GM12878 (cell line): ENCODE measurements at regions not wholly inside any gene's neighbourhood (a gene's known extent, or its start where the extent isn't known, plus 50 kb on each side); places are given as distances from the start of the nearest gene placed in this dataset.

Source experiments
- ATAC-seq: fragments of 200-7000 bp; cut with Tn5 transposase; 3 replicates; pipeline ENCODE4 v1.9.1; 2020; ENCODE audit warnings: mild to moderate bottlenecking, moderate library complexity
- BruUV-seq: library from RNA; stranded (reverse); fragments of 400-500 nt; replicated peaks from 2 replicates; lab custom pipeline; 2021; lab: Mats Ljungman, UMichigan
- CTCF ChIA-PET: fragments of 300-600 bp; sonication (Branson Sonifier 250); formaldehyde crosslinking; extraction: SDS; loops from one replicate; lab custom pipeline; 2021; ENCODE audit warnings: inconsistent platforms; lab: Yijun Ruan, JAX
- POLR2A ChIA-PET: fragments of 350-600 bp; formaldehyde crosslinking; extraction: SDS; loops from one replicate; lab custom pipeline; 2021; ENCODE audit warnings: inconsistent platforms; lab: Charles Lee
- RAD21 ChIA-PET: fragments of 300-600 bp; sonication (Branson Sonifier 250); formaldehyde crosslinking; loops from one replicate; lab custom pipeline; 2023; ENCODE audit warnings: antibody characterized with exemption; ENCODE audit not compliant: unreplicated experiment; lab: Charles Lee
- SMC1A ChIA-PET: fragments of 300-600 bp; sonication (Branson Sonifier 250); formaldehyde crosslinking; loops from one replicate; lab custom pipeline; 2023; ENCODE audit not compliant: unreplicated experiment, uncharacterized antibody; lab: Charles Lee
- DNase-seq: peaks from one replicate; pipeline ENCODE4 v3.0.0-alpha.2; 2011; ENCODE audit warnings: low read depth, low spot score
- FAIRE-seq: peaks from 3 replicates; lab custom pipeline; 2011; peaks lifted over from hg19 to GRCh38; lab: Jason Lieb, UNC
- H2AFZ ChIP-seq: 2 replicates; pipeline ENCODE4 v1.6.0; 2011; ENCODE audit warnings: low read depth, low read length, control low read depth; ENCODE audit not compliant: control insufficient read depth
- H3K27ac ChIP-seq: 2 replicates; pipeline ENCODE4 v1.5.1; 2011; ENCODE audit warnings: control low read depth; ENCODE audit not compliant: control insufficient read depth, insufficient read depth
- H3K27me3 ChIP-seq, 2 experiments: replicated peaks in 1 of 2; 2 replicates each; pipeline versions ENCODE4 v1.6.0 to v1.6.1; 2011; ENCODE audit warnings: low read length in 1 of 2; ENCODE audit not compliant: control insufficient read depth in 2 of 2, insufficient read depth in 2 of 2
- H3K36me3 ChIP-seq, 2 experiments: 2 replicates each; pipeline ENCODE4 v1.5.1; 2011; ENCODE audit warnings: low read length in 1 of 2; ENCODE audit not compliant: control insufficient read depth in 2 of 2, insufficient read depth in 2 of 2
- H3K4me1 ChIP-seq: 2 replicates; pipeline ENCODE4 v1.6.1; 2011; ENCODE audit warnings: mild to moderate bottlenecking, low read length, moderate library complexity, mixed read lengths; ENCODE audit not compliant: control insufficient read depth, insufficient read depth
- H3K4me2 ChIP-seq: 2 replicates; pipeline ENCODE4 v1.6.0; 2011; ENCODE audit warnings: control low read depth; ENCODE audit not compliant: control insufficient read depth, insufficient read depth
- H3K4me3 ChIP-seq: fragments of 200-600 bp; sonication (generic); 2 replicates; pipeline ENCODE4 v1.5.1; 2016
- H3K79me2 ChIP-seq: 2 replicates; pipeline ENCODE4 v1.6.0; 2011; ENCODE audit warnings: low read length; ENCODE audit not compliant: control insufficient read depth, insufficient read depth
- H3K9ac ChIP-seq: 2 replicates; pipeline ENCODE4 v1.8.0; 2011; ENCODE audit warnings: low read length, control low read depth, mixed read lengths; ENCODE audit not compliant: control insufficient read depth, insufficient read depth
- H3K9me3 ChIP-seq: replicated peaks from 3 replicates; pipeline ENCODE4 v1.5.1; 2011; ENCODE audit warnings: mild to moderate bottlenecking, low read length; ENCODE audit not compliant: control insufficient read depth, insufficient read depth
- H4K20me1 ChIP-seq: 2 replicates; pipeline ENCODE4 v1.6.0; 2011; ENCODE audit not compliant: control insufficient read depth, insufficient read depth
- DPF2 ChIP-seq: fragments of 450-650 bp; IDR thresholded peaks from 2 replicates; pipeline ENCODE4 v1.6.1; 2017; ENCODE audit warnings: mild to moderate bottlenecking
- KAT2A ChIP-seq: conservative IDR thresholded peaks from 2 replicates; pipeline ENCODE4 v1.6.1; 2011; ENCODE audit warnings: low read depth, low read length; ENCODE audit not compliant: control insufficient read depth
- NFYA ChIP-seq: IDR thresholded peaks from 2 replicates; pipeline ENCODE4 v1.6.1; 2011; ENCODE audit warnings: low read depth, mild to moderate bottlenecking, low read length, improper control_type of control experiment, borderline replicate concordance
- SMC3 ChIP-seq: IDR thresholded peaks from 2 replicates; pipeline ENCODE4 v1.6.1; 2011; ENCODE audit warnings: low read length, improper control_type of control experiment, borderline replicate concordance
- ZNF217 ChIP-seq: fragments of 450-650 bp; IDR thresholded peaks from 2 replicates; pipeline ENCODE4 v1.6.1; 2017; ENCODE audit warnings: antibody characterized with exemption, mild to moderate bottlenecking
- WGBS: methylation state at CpG from one replicate; pipeline ENCODE4 v1.1.6; 2016; ENCODE audit warnings: low lambda C conversion rate; ENCODE audit not compliant: insufficient replicate concordance, insufficient coverage; ENCODE audit errors: missing lambda C conversion rate; 5-methylcytosine and 5-hydroxymethylcytosine counted together
- in situ Hi-C: fragments of 300-500 bp; cut with MboI; formaldehyde crosslinking; loops from 9 replicates; pipeline ENCODE4 v1.14.3; 2018; ENCODE audit warnings: mixed read lengths
- intact Hi-C: fragments of 100-400 bp; cut with micrococcal nuclease; formaldehyde crosslinking; loops from one replicate; pipeline ENCODE4 v1.14.2; 2022; ENCODE audit not compliant: unreplicated experiment
- TF ChIP-seq, protein P1 (sequence below): IDR thresholded peaks from 2 replicates; pipeline ENCODE4 v1.6.1; 2012; ENCODE audit warnings: improper control_type of control experiment, low read depth, low read length; ENCODE audit not compliant: insufficient replicate concordance
- TF ChIP-seq, protein P2 (sequence below): fragments of 450-650 bp; IDR thresholded peaks from 2 replicates; pipeline ENCODE4 v1.6.1; 2016; ENCODE audit warnings: mild to moderate bottlenecking
- TF ChIP-seq, protein P3 (sequence below): IDR thresholded peaks from 2 replicates; pipeline ENCODE4 v1.6.1; 2011; ENCODE audit warnings: low read depth, mild to moderate bottlenecking, low read length, moderate library complexity, borderline replicate concordance; ENCODE audit errors: extremely low read depth

DNA sequence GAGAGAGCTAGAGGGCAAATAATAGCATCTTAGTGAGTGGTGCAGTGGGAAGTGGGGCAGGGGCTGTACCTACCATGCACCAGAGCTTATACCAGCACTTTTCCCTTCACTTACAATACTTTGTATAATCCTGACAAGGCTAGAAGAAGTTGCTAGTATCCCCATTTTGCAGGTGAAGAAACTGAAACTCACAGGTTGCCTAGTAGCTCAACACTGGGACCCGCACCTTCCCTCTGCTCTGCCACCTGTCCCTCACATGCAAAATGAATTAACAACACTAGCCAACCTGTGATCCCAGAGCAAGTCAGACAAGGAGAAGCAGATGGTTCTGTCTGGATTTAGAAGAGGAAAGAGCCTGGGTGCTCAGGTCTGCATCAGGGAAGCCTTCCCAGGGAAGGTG lies 510.4 kb downstream of the BUD13 start:
- 0% methylated on average over 1 of the region's 1 CpG for WGBS
- Histone ChIP-seq H2AFZ (no peak overlapping the region), H3K36me3 (no peaks in the 10 kb centered on the region), H3K4me3 (no peak overlapping the region), H3K27ac (no peak overlapping the region), H3K4me1 (no peaks in the 10 kb centered on the region), H4K20me1 (no peaks in the 10 kb centered on the region), H3K9me3 (no peaks in the 10 kb centered on the region), H3K79me2 (no peaks in the 10 kb centered on the region), H3K9ac (no peak overlapping the region), H3K27me3 (peaks cover 2 to 11% of the 10 kb centered on the region in 2 experiments; a peak in 3 of 4 replicates), H3K4me2 (no peak overlapping the region)
- in situ Hi-C loops = no loop called here
- SMC1A ChIA-PET = no interaction called here
- TF ChIP-seq, protein P1, sequence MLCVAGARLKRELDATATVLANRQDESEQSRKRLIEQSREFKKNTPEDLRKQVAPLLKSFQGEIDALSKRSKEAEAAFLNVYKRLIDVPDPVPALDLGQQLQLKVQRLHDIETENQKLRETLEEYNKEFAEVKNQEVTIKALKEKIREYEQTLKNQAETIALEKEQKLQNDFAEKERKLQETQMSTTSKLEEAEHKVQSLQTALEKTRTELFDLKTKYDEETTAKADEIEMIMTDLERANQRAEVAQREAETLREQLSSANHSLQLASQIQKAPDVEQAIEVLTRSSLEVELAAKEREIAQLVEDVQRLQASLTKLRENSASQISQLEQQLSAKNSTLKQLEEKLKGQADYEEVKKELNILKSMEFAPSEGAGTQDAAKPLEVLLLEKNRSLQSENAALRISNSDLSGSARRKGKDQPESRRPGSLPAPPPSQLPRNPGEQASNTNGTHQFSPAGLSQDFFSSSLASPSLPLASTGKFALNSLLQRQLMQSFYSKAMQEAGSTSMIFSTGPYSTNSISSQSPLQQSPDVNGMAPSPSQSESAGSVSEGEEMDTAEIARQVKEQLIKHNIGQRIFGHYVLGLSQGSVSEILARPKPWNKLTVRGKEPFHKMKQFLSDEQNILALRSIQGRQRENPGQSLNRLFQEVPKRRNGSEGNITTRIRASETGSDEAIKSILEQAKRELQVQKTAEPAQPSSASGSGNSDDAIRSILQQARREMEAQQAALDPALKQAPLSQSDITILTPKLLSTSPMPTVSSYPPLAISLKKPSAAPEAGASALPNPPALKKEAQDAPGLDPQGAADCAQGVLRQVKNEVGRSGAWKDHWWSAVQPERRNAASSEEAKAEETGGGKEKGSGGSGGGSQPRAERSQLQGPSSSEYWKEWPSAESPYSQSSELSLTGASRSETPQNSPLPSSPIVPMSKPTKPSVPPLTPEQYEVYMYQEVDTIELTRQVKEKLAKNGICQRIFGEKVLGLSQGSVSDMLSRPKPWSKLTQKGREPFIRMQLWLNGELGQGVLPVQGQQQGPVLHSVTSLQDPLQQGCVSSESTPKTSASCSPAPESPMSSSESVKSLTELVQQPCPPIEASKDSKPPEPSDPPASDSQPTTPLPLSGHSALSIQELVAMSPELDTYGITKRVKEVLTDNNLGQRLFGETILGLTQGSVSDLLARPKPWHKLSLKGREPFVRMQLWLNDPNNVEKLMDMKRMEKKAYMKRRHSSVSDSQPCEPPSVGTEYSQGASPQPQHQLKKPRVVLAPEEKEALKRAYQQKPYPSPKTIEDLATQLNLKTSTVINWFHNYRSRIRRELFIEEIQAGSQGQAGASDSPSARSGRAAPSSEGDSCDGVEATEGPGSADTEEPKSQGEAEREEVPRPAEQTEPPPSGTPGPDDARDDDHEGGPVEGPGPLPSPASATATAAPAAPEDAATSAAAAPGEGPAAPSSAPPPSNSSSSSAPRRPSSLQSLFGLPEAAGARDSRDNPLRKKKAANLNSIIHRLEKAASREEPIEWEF = no peak
- no TSS peak for BruUV-seq
- CTCF ChIA-PET = no interaction called here
- intact Hi-C loops = no loop called here
- no peak for ATAC-seq
- no peak for FAIRE-seq
- POLR2A ChIA-PET = no interaction called here
- DNase-seq = no peak
- RAD21 ChIA-PET = no interaction called here

DNA sequence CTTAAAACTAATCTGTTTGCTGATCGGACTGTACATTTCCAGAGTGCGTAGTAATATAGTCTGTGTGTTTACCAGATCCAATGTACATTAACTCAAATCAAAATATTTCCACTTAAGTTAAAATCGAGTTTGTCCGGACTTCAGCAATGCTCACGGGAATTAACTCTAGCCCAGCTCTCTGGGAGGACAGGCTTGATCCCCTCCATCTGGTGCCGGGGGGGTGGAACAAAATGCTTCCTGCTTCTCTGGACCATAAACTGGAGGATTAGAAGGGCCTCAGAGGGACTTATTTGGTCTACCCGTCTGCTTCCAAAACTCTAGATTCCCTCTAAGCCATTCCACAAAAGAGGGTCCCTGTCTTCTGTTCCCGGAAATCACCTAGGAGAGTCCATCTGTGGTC lies 511.2 kb downstream of the BUD13 start:
- WGBS = 47% methylated on average over 8 of the region's 8 CpGs
- Histone ChIP-seq H3K27me3 (peaks cover 2 to 11% of the 10 kb centered on the region in 2 experiments; a peak in 3 of 4 replicates), H2AFZ (no peak overlapping the region), H3K79me2 (no peaks in the 10 kb centered on the region), H3K4me3 (no peak overlapping the region), H3K36me3 (no peaks in the 10 kb centered on the region), H4K20me1 (no peaks in the 10 kb centered on the region), H3K9me3 (no peaks in the 10 kb centered on the region), H3K4me1 (no peaks in the 10 kb centered on the region), H3K27ac (no peak overlapping the region), H3K4me2 (no peak overlapping the region), H3K9ac (no peak overlapping the region)
- in situ Hi-C loops (no loop called here), intact Hi-C loops (no loop called here)
- TF ChIP-seq DPF2 (no peak), SMC3 (no peak), NFYA (no peak), KAT2A (no peak), ZNF217 (no peak)
- TF ChIP-seq, protein P2, sequence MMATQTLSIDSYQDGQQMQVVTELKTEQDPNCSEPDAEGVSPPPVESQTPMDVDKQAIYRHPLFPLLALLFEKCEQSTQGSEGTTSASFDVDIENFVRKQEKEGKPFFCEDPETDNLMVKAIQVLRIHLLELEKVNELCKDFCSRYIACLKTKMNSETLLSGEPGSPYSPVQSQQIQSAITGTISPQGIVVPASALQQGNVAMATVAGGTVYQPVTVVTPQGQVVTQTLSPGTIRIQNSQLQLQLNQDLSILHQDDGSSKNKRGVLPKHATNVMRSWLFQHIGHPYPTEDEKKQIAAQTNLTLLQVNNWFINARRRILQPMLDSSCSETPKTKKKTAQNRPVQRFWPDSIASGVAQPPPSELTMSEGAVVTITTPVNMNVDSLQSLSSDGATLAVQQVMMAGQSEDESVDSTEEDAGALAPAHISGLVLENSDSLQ = no peak
- TF ChIP-seq, protein P3, sequence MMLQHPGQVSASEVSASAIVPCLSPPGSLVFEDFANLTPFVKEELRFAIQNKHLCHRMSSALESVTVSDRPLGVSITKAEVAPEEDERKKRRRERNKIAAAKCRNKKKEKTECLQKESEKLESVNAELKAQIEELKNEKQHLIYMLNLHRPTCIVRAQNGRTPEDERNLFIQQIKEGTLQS = no peak
- ChIA-PET RAD21 (no interaction called here), CTCF (no interaction called here), POLR2A (no interaction called here), SMC1A (no interaction called here)
- DNase-seq (no peak), ATAC-seq (no peak), FAIRE-seq (no peak)
- BruUV-seq = no TSS peak
